Loucy (cell line): ENCODE measurements at regions not wholly inside any gene's neighbourhood (a gene's known extent, or its start where the extent isn't known, plus 50 kb on each side); places are given as distances from the start of the nearest gene placed in this dataset.

Experiments
- CTCF ChIP-seq: fragments of 200-600 bp; sonication (generic); conservative IDR thresholded peaks from 2 replicates; pipeline ENCODE4 v1.5.1; 2014; ENCODE audit warnings: mild to moderate bottlenecking, antibody characterized with exemption, low read length
- EZH2phosphoT487 ChIP-seq: fragments of 200-600 bp; IDR thresholded peaks from 2 replicates; pipeline ENCODE4 v1.6.1; 2018; ENCODE audit warnings: antibody characterized with exemption, mild to moderate bottlenecking, moderate library complexity, borderline replicate concordance

- TF ChIP-seq CTCF (no peak), EZH2phosphoT487 (no peak)
These were observed 276.0 kb downstream of the ARL4A start for GRCh38 chr7:12963435-12963834.
